Cardiac fibroblast (primary cell): ENCODE measurements at regions not wholly inside any gene's neighbourhood (a gene's known extent, or its start where the extent isn't known, plus 50 kb on each side); places are given as distances from the start of the nearest gene placed in this dataset.

Experiments used
- DNase-seq, 2 donors: peaks; one replicate each; pipeline versions ENCODE4 v3.0.0 to v3.0.0-alpha.2; 2010; ENCODE audit warnings: low read depth in 2 of 2
- H3K4me3 ChIP-seq, 2 donors: replicated peaks in 1 of 2; 1 replicate in 1 of 2; 2 replicates in 1 of 2; pipeline ENCODE4 v1.5.1; 2011; ENCODE audit warnings: low read depth in 2 of 2, low read length in 2 of 2, mild to moderate bottlenecking in 2 of 2, moderate library complexity in 1 of 2
- CTCF ChIP-seq: IDR thresholded peaks from one replicate; pipeline ENCODE4 v1.5.1; 2011; ENCODE audit warnings: low read depth, mild to moderate bottlenecking, low read length, inconsistent platforms

DNA sequence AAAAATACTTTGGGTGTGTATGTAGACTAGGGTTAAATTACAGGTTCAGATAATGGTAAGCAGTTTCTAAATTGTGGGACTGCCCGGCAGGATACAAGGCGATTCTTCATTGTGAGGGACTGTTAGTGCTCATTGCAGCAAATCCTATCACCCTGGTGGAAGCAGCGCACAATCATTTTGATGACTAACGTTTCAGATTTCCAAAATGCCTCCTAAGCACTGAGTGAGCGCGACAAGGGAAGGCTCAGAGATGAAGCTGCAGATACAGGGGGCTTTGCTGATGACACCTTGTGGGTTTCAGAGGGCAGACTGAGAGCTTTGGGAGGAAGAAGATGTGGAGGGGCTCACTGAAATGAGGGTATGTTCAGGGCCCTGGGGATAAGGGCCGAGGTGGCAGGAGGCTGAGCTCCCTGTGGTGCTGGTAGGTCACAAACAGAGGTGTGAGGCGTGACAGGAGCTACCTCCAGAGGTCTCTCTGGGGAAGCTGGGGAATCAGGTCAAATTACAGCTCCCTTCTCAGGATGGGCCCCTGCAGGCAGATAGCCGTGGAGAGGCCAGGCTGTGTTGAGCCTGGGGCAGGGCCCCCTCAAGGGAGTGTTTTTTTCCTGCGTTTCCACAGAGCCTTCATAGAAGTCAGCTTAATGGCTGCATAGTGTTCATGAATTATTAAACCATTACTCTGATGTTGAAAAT, 84.5 kb upstream of the FYN start:
- no peak for TF ChIP-seq CTCF
- no peak overlapping the region for H3K4me3 ChIP-seq
- no peak for DNase-seq

- DNase-seq: no peak
Measured at GRCh38 chr6:111958534-111958933, 85.3 kb upstream of the FYN start.

GRCh38 chr6:111959766-111960165, 86.5 kb upstream of the FYN start:
- no peak for DNase-seq
- no peak for TF ChIP-seq CTCF
- H3K4me3 ChIP-seq: no peak overlapping the region

More at GRCh38 chr6:111958534-111958933, 85.3 kb upstream of the FYN start:
- no peak overlapping the region for H3K4me3 ChIP-seq
- no peak for TF ChIP-seq CTCF

GRCh38 chr6:111967131-111967530, 86.8 kb upstream of the CCN6 start:
- no peak overlapping the region for H3K4me3 ChIP-seq
- TF ChIP-seq CTCF: no peak
- DNase-seq: no peak

- no peak for TF ChIP-seq CTCF
- no peak for DNase-seq
- no peak overlapping the region for H3K4me3 ChIP-seq
Measured at GRCh38 chr6:111970426-111970825, 83.5 kb upstream of the CCN6 start.

DNA sequence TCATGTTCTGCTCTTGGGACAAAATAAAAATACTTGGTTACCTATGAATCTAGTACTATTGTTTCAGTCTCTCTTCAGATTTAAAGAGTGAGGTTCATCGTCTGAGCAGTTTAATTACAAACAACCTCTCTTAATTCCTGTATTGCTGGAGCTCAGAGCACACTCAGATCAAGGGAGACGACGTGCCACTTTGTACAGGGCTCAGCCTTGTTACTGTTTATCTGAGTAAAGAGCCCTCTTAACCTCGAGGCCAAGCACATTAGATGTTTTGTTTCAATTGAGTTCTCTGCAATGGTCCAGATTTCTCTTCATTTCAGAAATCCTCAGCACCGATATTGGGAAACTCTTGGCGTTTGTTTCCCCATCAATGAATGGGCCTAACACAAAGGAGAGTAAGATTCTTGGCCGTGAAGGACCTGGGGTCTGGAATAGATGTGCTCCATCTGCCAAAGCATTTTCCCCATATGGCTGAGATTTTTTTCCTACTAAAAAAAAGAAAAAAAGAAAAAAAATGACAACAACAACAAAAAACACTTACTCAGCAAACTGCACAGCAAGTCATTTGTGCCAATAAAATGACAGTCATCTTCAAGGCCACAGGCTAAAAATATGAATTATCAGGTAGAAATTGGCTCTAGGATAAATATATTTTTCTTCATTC, 82.6 kb upstream of the CCN6 start:
- no peak overlapping the region for H3K4me3 ChIP-seq

More for the DNA sequence above, 82.6 kb upstream of the CCN6 start:
- TF ChIP-seq CTCF: no peak
- DNase-seq: no peak
